Immature natural killer cell (primary cell): ENCODE measurements at regions not wholly inside any gene's neighbourhood (a gene's known extent, or its start where the extent isn't known, plus 50 kb on each side); places are given as distances from the start of the nearest gene placed in this dataset.

Experiments used
- DNase-seq, 3 donors: peaks; one replicate each; pipeline ENCODE4 v3.0.0; 2022; ENCODE audit warnings: mixed read lengths in 1 of 3
- H3K27ac Mint-ChIP-seq, 6 donors: one replicate each; pipeline ENCODE4 v1.8.0; 2020; ENCODE audit warnings: mixed read lengths in 6 of 6, mild to moderate bottlenecking in 5 of 6, inconsistent platforms in 4 of 6, moderate library complexity in 3 of 6
- H3K27me3 Mint-ChIP-seq, 3 donors: one replicate each; pipeline ENCODE4 v1.8.0; 2020 to 2021; ENCODE audit warnings: low read depth in 3 of 3, mild to moderate bottlenecking in 3 of 3, mixed read lengths in 3 of 3, moderate library complexity in 3 of 3, inconsistent platforms in 1 of 3
- H3K36me3 Mint-ChIP-seq, 3 donors: one replicate each; pipeline ENCODE4 v1.8.0; 2020; ENCODE audit warnings: mixed read lengths in 3 of 3, inconsistent platforms in 2 of 3, mild to moderate bottlenecking in 2 of 3
- H3K4me1 Mint-ChIP-seq, 2 donors: one replicate each; pipeline ENCODE4 v1.8.0; 2020; ENCODE audit warnings: inconsistent platforms in 2 of 2, mild to moderate bottlenecking in 2 of 2, mixed read lengths in 2 of 2, moderate library complexity in 1 of 2
- H3K4me3 Mint-ChIP-seq, 5 donors: one replicate each; pipeline ENCODE4 v1.8.0; 2020; ENCODE audit warnings: mild to moderate bottlenecking in 5 of 5, mixed read lengths in 5 of 5, inconsistent platforms in 3 of 5, moderate library complexity in 3 of 5
- H3K9me3 Mint-ChIP-seq, 6 donors: one replicate each; pipeline ENCODE4 v1.8.0; 2020; ENCODE audit warnings: mild to moderate bottlenecking in 6 of 6, mixed read lengths in 6 of 6, inconsistent platforms in 4 of 6, moderate library complexity in 3 of 6

- H3K27me3 Mint-ChIP-seq: peaks cover 0 to 1% (median 0%) of the 10 kb centered on the region in 3 donors
- H3K27ac Mint-ChIP-seq: no peak overlapping the region
- H3K4me1 Mint-ChIP-seq: no peaks in the 10 kb centered on the region
- H3K36me3 Mint-ChIP-seq: no peaks in the 10 kb centered on the region
- no peak for DNase-seq
- peaks cover 0 to 4% (median under 1%) of the 10 kb centered on the region in 6 donors for H3K9me3 Mint-ChIP-seq
- H3K4me3 Mint-ChIP-seq: no peak overlapping the region
These were observed 57.9 kb upstream of the IL15 start for GRCh38 chr4:141578451-141578850.

- Mint-ChIP-seq H3K36me3 (no peaks in the 10 kb centered on the region), H3K9me3 (peaks cover 0 to 4% (median under 1%) of the 10 kb centered on the region in 6 donors), H3K4me3 (no peak overlapping the region), H3K27ac (no peak overlapping the region), H3K27me3 (peaks cover 0 to 2% (median 1%) of the 10 kb centered on the region in 3 donors), H3K4me1 (no peaks in the 10 kb centered on the region)
- no peak for DNase-seq
These were observed 55.9 kb upstream of the IL15 start for GRCh38 chr4:141580523-141580922.
